Neuronal stem cell (in vitro differentiated cells): ENCODE measurements at regions not wholly inside any gene's neighbourhood (a gene's known extent, or its start where the extent isn't known, plus 50 kb on each side); places are given as distances from the start of the nearest gene placed in this dataset.
A peak's percentile ranks its signal among the peaks of the same experiment; 100 is the strongest.

Source experiments
- DNase-seq: peaks from one replicate; pipeline ENCODE4 v3.0.0-alpha.2; 2013; ENCODE audit warnings: low spot score
- H2AFZ ChIP-seq: one replicate; pipeline ENCODE4 v1.6.1; 2013; ENCODE audit warnings: mild to moderate bottlenecking, low read length, inconsistent platforms
- H2AK5ac ChIP-seq: 2 replicates; pipeline ENCODE4 v1.6.1; 2013; ENCODE audit warnings: low read depth, mild to moderate bottlenecking, inconsistent platforms, low read length, moderate library complexity, mixed read lengths
- H2BK120ac ChIP-seq: 2 replicates; pipeline ENCODE4 v1.6.1; 2013; ENCODE audit warnings: low read depth, mild to moderate bottlenecking, inconsistent platforms, low read length, moderate library complexity, mixed read lengths
- H2BK12ac ChIP-seq: one replicate; pipeline ENCODE4 v1.6.1; 2013; ENCODE audit warnings: low read length, inconsistent platforms
- H2BK15ac ChIP-seq: 2 replicates; pipeline ENCODE4 v1.6.1; 2013; ENCODE audit warnings: mild to moderate bottlenecking, low read length, inconsistent platforms, mixed read lengths
- H2BK5ac ChIP-seq: one replicate; pipeline ENCODE4 v1.6.1; 2013; ENCODE audit warnings: inconsistent platforms, mild to moderate bottlenecking, low read length, moderate library complexity
- H3K14ac ChIP-seq: one replicate; pipeline ENCODE4 v1.6.1; 2013; ENCODE audit warnings: low read length, inconsistent platforms
- H3K18ac ChIP-seq: 2 replicates; pipeline ENCODE4 v1.6.1; 2013; ENCODE audit warnings: low read length, inconsistent platforms
- H3K23ac ChIP-seq: 2 replicates; pipeline ENCODE4 v1.6.1; 2013; ENCODE audit warnings: low read depth, mild to moderate bottlenecking, mixed read lengths, low read length, inconsistent platforms; ENCODE audit not compliant: poor library complexity
- H3K27ac ChIP-seq: replicated peaks from 3 replicates; pipeline ENCODE4 v1.5.1; 2013; ENCODE audit warnings: low read length, inconsistent platforms
- H3K27me3 ChIP-seq, 3 experiments: 2 replicates each; pipeline ENCODE4 v1.6.1; 2013; ENCODE audit warnings: low read length in 3 of 3, mild to moderate bottlenecking in 2 of 3, inconsistent platforms in 1 of 3, low read depth in 1 of 3, mixed read lengths in 1 of 3, moderate library complexity in 1 of 3; ENCODE audit not compliant: control insufficient read depth in 3 of 3, insufficient read depth in 3 of 3
- H3K36me3 ChIP-seq, 2 donors: replicated peaks in 1 of 2; 2 replicates each; pipeline ENCODE4 v1.6.1; 2013; ENCODE audit warnings: low read length in 2 of 2; ENCODE audit not compliant: control insufficient read depth in 2 of 2, insufficient read depth in 2 of 2
- H3K4ac ChIP-seq: 2 replicates; pipeline ENCODE4 v1.6.1; 2013; ENCODE audit warnings: inconsistent platforms, mild to moderate bottlenecking, low read length, moderate library complexity
- H3K4me1 ChIP-seq, 2 donors: 1 replicate in 1 of 2; 2 replicates in 1 of 2; pipeline ENCODE4 v1.6.1; 2013; ENCODE audit warnings: low read length in 2 of 2, low read depth in 1 of 2; ENCODE audit not compliant: control insufficient read depth in 2 of 2, insufficient read depth in 1 of 2
- H3K4me2 ChIP-seq: one replicate; pipeline ENCODE4 v1.6.1; 2013; ENCODE audit warnings: mild to moderate bottlenecking, low read length, inconsistent platforms; ENCODE audit not compliant: insufficient read depth, poor library complexity, severe bottlenecking
- H3K4me3 ChIP-seq, 2 donors: 2 replicates each; pipeline ENCODE4 v1.5.1; 2013; ENCODE audit warnings: low read length in 2 of 2, mild to moderate bottlenecking in 2 of 2, inconsistent platforms in 1 of 2, moderate library complexity in 1 of 2
- H3K79me1 ChIP-seq: one replicate; pipeline ENCODE4 v1.6.1; 2013; ENCODE audit warnings: low read depth, mild to moderate bottlenecking, inconsistent platforms, low read length, moderate library complexity
- H3K9ac ChIP-seq: one replicate; pipeline ENCODE4 v1.6.1; 2013; ENCODE audit warnings: mild to moderate bottlenecking, low read depth, low read length, inconsistent platforms; ENCODE audit not compliant: poor library complexity
- H3K9me3 ChIP-seq, 2 donors: replicated peaks in 1 of 2; 2 replicates each; pipeline versions ENCODE3 to v1.6.1; 2013; ENCODE audit warnings: low read length in 2 of 2, mild to moderate bottlenecking in 2 of 2, inconsistent platforms in 1 of 2, low read depth in 1 of 2, mixed read lengths in 1 of 2, moderate library complexity in 1 of 2; ENCODE audit not compliant: control insufficient read depth in 2 of 2, insufficient read depth in 1 of 2
- H4K8ac ChIP-seq: one replicate; pipeline ENCODE4 v1.6.1; 2013; ENCODE audit warnings: low read depth, mild to moderate bottlenecking, inconsistent platforms, low read length, moderate library complexity
- H4K91ac ChIP-seq: one replicate; pipeline ENCODE4 v1.6.1; 2013; ENCODE audit warnings: low read length, low read depth, mild to moderate bottlenecking, inconsistent platforms; ENCODE audit not compliant: poor library complexity
- WGBS, 2 donors: extraction: QIAGEN DNeasy Blood & Tissue Kit; methylation state at CpG; one replicate each; pipeline ENCODE4 v1.1.7; 2013; ENCODE audit warnings: missing lambda C conversion rate in 2 of 2, mixed read lengths in 1 of 2; ENCODE audit not compliant: insufficient read length in 2 of 2, insufficient replicate concordance in 1 of 2; ENCODE audit errors: extremely low coverage in 2 of 2; 5-methylcytosine and 5-hydroxymethylcytosine counted together

GRCh38 chr1:221911714-221912113 is 169.8 kb upstream of the DUSP10 start:
- Histone ChIP-seq H2BK15ac (no peak overlapping the region), H3K9ac (no peak overlapping the region), H2BK5ac (no peak overlapping the region), H2AK5ac (no peak overlapping the region), H2BK12ac (no peak overlapping the region), H3K4ac (no peak overlapping the region), H3K4me3 (no peak overlapping the region), H3K79me1 (no peaks in the 10 kb centered on the region), H3K27ac (no peak overlapping the region), H3K27me3 (no peaks in the 10 kb centered on the region), H3K23ac (no peak overlapping the region), H2BK120ac (no peak overlapping the region), H3K18ac (no peak overlapping the region), H4K91ac (no peak overlapping the region), H3K14ac (no peak overlapping the region), H3K9me3 (no peaks in the 10 kb centered on the region), H4K8ac (no peak overlapping the region), H3K4me2 (no peak overlapping the region), H2AFZ (no peak overlapping the region), H3K4me1 (no peaks in the 10 kb centered on the region), H3K36me3 (no peaks in the 10 kb centered on the region)
- no CpG with 5 or more reads among the region's 1 CpG for WGBS, 2 donors
- no peak for DNase-seq

DNA sequence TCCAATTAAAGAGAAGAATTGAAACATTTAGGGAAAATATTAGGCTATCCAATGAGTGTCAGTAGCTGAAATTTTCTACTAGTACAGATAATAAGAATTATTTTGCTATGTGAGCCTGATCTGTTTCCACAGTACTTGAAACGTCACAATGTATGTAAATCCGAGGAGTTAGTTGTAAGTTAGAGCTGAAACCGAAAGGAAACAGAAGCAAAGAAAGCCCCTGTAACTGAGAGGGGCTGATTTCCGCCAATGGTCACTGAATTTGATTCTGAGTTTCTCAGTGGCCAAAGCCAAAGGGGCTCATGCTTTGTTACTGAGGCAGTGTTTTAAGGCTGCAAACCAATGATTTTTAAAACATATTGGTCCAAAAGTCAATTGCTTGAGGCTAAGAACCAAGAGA is 168.3 kb upstream of the DUSP10 start:
- H3K4me2 ChIP-seq, result no peak overlapping the region
- H3K23ac ChIP-seq, result no peak overlapping the region
- H4K91ac ChIP-seq, result no peak overlapping the region
- H3K4ac ChIP-seq, result no peak overlapping the region
- H2BK120ac ChIP-seq, result no peak overlapping the region
- no peak overlapping the region for H2AK5ac ChIP-seq
- no peaks in the 10 kb centered on the region for H3K4me1 ChIP-seq
- no CpG with 5 or more reads among the region's 4 CpGs for WGBS, 2 donors
- no peak overlapping the region for H3K9ac ChIP-seq
- no peaks in the 10 kb centered on the region for H3K36me3 ChIP-seq
- no peak overlapping the region for H3K4me3 ChIP-seq
- H2AFZ ChIP-seq, result no peak overlapping the region
- no peak overlapping the region for H3K27ac ChIP-seq
- H2BK15ac ChIP-seq, result no peak overlapping the region
- no peak overlapping the region for H3K18ac ChIP-seq
- H2BK5ac ChIP-seq, result no peak overlapping the region
- H3K9me3 ChIP-seq, result no peaks in the 10 kb centered on the region
- H3K14ac ChIP-seq, result no peak overlapping the region
- no peak overlapping the region for H4K8ac ChIP-seq
- DNase-seq, result no peak
- no peak overlapping the region for H2BK12ac ChIP-seq
- H3K79me1 ChIP-seq, result no peaks in the 10 kb centered on the region
- no peaks in the 10 kb centered on the region for H3K27me3 ChIP-seq

- peak overlapping the region; percentile 53 for H2AFZ ChIP-seq
- no peak overlapping the region for H3K23ac ChIP-seq
- H4K8ac ChIP-seq, result no peak overlapping the region
- H3K36me3 ChIP-seq, result no peaks in the 10 kb centered on the region
- no peak overlapping the region for H2BK120ac ChIP-seq
- no peak overlapping the region for H3K14ac ChIP-seq
- no peak overlapping the region for H2BK5ac ChIP-seq
- H2AK5ac ChIP-seq, result no peak overlapping the region
- H3K27ac ChIP-seq, result no peak overlapping the region
- H3K18ac ChIP-seq, result no peak overlapping the region
- H3K4me3 ChIP-seq, result no peak overlapping the region
- H3K4me2 ChIP-seq, result no peak overlapping the region
- H3K79me1 ChIP-seq, result no peaks in the 10 kb centered on the region
- H3K9ac ChIP-seq, result no peak overlapping the region
- H4K91ac ChIP-seq, result no peak overlapping the region
- WGBS, 2 donors, result no CpG with 5 or more reads among the region's 4 CpGs
- H2BK12ac ChIP-seq, result no peak overlapping the region
- H3K27me3 ChIP-seq, result no peaks in the 10 kb centered on the region
- DNase-seq, result no peak
- no peaks in the 10 kb centered on the region for H3K9me3 ChIP-seq
- H2BK15ac ChIP-seq, result no peak overlapping the region
- no peak overlapping the region for H3K4ac ChIP-seq
- peaks cover 0 to 3% of the 10 kb centered on the region in 2 donors for H3K4me1 ChIP-seq
These were observed 166.7 kb upstream of the DUSP10 start for GRCh38 chr1:221908573-221908972.

DNA sequence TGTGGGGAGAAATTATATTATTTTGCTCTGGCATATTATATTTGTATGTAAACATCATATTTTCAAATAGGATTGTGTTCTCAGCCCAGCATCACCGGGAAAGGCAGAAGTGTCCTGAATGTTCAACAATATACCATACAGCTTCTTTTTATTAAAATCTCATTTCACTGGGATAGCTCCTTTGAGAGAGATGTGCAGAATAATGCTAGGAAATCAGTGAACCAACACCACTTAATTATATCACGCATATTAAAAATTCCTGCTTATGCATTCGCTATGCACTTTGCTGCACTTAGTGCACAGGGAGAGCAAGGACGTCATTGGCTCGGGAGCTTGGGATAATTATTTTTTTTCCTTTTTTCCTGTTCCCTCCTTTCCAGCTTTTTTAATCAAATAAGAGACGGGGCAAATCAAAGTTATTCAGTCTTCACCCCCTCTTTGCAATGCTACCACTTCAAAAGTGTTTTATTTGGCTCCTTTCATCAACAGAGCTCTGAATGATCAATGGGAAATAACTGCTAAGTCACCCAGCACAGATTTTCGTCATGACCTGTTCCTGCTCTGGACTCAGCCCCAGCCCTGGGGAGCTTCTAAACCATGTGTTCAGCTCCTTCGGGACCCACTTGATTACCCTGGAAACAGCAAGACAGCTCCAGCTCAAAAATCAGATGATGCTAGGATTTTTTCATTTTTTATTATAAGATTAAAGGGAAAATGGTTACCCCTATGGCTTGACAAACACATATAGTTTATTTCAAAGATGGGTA is 165.5 kb upstream of the DUSP10 start:
- Histone ChIP-seq H3K27ac (no peak overlapping the region), H3K4ac (no peak overlapping the region), H3K9me3 (no peaks in the 10 kb centered on the region), H3K4me3 (no peak overlapping the region), H2BK15ac (no peak overlapping the region), H3K4me2 (no peak overlapping the region), H2AK5ac (no peak overlapping the region), H3K79me1 (no peaks in the 10 kb centered on the region), H4K8ac (no peak overlapping the region), H2BK12ac (no peak overlapping the region), H3K36me3 (no peaks in the 10 kb centered on the region), H3K23ac (no peak overlapping the region), H3K14ac (no peak overlapping the region), H2BK120ac (no peak overlapping the region), H2AFZ (no peak overlapping the region), H2BK5ac (no peak overlapping the region), H3K4me1 (peaks cover 0 to 3% of the 10 kb centered on the region in 2 donors), H3K27me3 (no peaks in the 10 kb centered on the region), H4K91ac (no peak overlapping the region), H3K18ac (no peak overlapping the region), H3K9ac (no peak overlapping the region)
- WGBS, 2 donors, result no CpG with 5 or more reads among the region's 8 CpGs
- no peak for DNase-seq
